ENCODE measurements at regions not wholly inside any gene's neighbourhood (a gene's known extent, or its start where the extent isn't known, plus 50 kb on each side); places are given as distances from the start of the nearest gene placed in this dataset.

- Histone ChIP-seq H3K9me3 (no peaks in the 10 kb centered on the region), H3K4me1 (no peaks in the 10 kb centered on the region), H3K27me3 (no peaks in the 10 kb centered on the region), H3K4me3 (ENCODE audit: low read depth, low read length) (no peak overlapping the region), H3K36me3 (no peaks in the 10 kb centered on the region)
- TF ChIP-seq CTCF (IDR thresholded peaks at IDR 0.05; ENCODE audit: low read depth, low read length), result no peak
- DNase-seq, result no peak
These were observed 74.8 kb downstream of the TEX13C start for GRCh38 chrX:125394449-125394848.

- H3K27me3 ChIP-seq, result no peaks in the 10 kb centered on the region
- H3K4me3 ChIP-seq (ENCODE audit: low read depth, low read length), result no peak overlapping the region
- no peak for TF ChIP-seq CTCF (IDR thresholded peaks at IDR 0.05; ENCODE audit: low read depth, low read length)
- no peaks in the 10 kb centered on the region for H3K4me1 ChIP-seq
- H3K36me3 ChIP-seq, result no peaks in the 10 kb centered on the region
- H3K9me3 ChIP-seq, result no peaks in the 10 kb centered on the region
- DNase-seq, result no peak
These were observed 76.0 kb downstream of the TEX13C start for GRCh38 chrX:125395626-125396025.

GRCh38 chrX:125398959-125399440 is 79.3 kb downstream of the TEX13C start:
- no peaks in the 10 kb centered on the region for H3K9me3 ChIP-seq

GRCh38 chrX:125402807-125403206 is 83.1 kb downstream of the TEX13C start:
- no peak for TF ChIP-seq CTCF (IDR thresholded peaks at IDR 0.05; ENCODE audit: low read depth, low read length)
- no peaks in the 10 kb centered on the region for H3K4me1 ChIP-seq
- no peak for DNase-seq

More at GRCh38 chrX:125398959-125399440, 79.3 kb downstream of the TEX13C start:
- Histone ChIP-seq H3K4me3 (ENCODE audit: low read depth, low read length) (no peak overlapping the region), H3K4me1 (no peaks in the 10 kb centered on the region), H3K36me3 (no peaks in the 10 kb centered on the region), H3K27me3 (no peaks in the 10 kb centered on the region)
- TF ChIP-seq CTCF (IDR thresholded peaks at IDR 0.05; ENCODE audit: low read depth, low read length), result no peak
- no peak for DNase-seq

GRCh38 chrX:125404667-125405160 is 85.0 kb downstream of the TEX13C start:
- no peaks in the 10 kb centered on the region for H3K4me1 ChIP-seq
- TF ChIP-seq CTCF (IDR thresholded peaks at IDR 0.05; ENCODE audit: low read depth, low read length), result no peak
- DNase-seq, result no peak
- no peaks in the 10 kb centered on the region for H3K36me3 ChIP-seq
- no peak overlapping the region for H3K4me3 ChIP-seq (ENCODE audit: low read depth, low read length)
- H3K9me3 ChIP-seq, result no peaks in the 10 kb centered on the region
- no peaks in the 10 kb centered on the region for H3K27me3 ChIP-seq

More at GRCh38 chrX:125402807-125403206, 83.1 kb downstream of the TEX13C start:
- Histone ChIP-seq H3K27me3 (no peaks in the 10 kb centered on the region), H3K36me3 (no peaks in the 10 kb centered on the region), H3K4me3 (ENCODE audit: low read depth, low read length) (no peak overlapping the region), H3K9me3 (no peaks in the 10 kb centered on the region)

- Histone ChIP-seq H3K27me3 (no peaks in the 10 kb centered on the region), H3K4me3 (ENCODE audit: low read depth, low read length) (no peak overlapping the region), H3K9me3 (no peaks in the 10 kb centered on the region), H3K4me1 (no peaks in the 10 kb centered on the region), H3K36me3 (no peaks in the 10 kb centered on the region)
- DNase-seq, result no peak
- TF ChIP-seq CTCF (IDR thresholded peaks at IDR 0.05; ENCODE audit: low read depth, low read length), result no peak
These were observed 85.7 kb downstream of the TEX13C start for GRCh38 chrX:125405339-125405738.

Measured in BE2C (cell line).